HG02763 (cell line): ENCODE measurements at regions not wholly inside any gene's neighbourhood (a gene's known extent, or its start where the extent isn't known, plus 50 kb on each side); places are given as distances from the start of the nearest gene placed in this dataset.
"Not testable (repeated sequence)": the region's sequence is repeated elsewhere in the genome, so short reads cannot be mapped to it uniquely, and the experiment has no call there.

Source experiments
- ATAC-seq: cut with Tn5 transposase; IDR thresholded peaks from one replicate; pipeline ENCODE4 v1.9.1; 2021; ENCODE audit warnings: mild to moderate bottlenecking, moderate library complexity; ENCODE audit not compliant: unreplicated experiment

GRCh38 chr2:64250063-64250462 is 105.8 kb upstream of the PELI1 start:
- ATAC-seq = no peak

- no peak for ATAC-seq
Measured at GRCh38 chr2:64250751-64251423, 106.7 kb upstream of the PELI1 start.

GRCh38 chr2:64251497-64252250 is 107.5 kb upstream of the PELI1 start:
- ATAC-seq = no peak

GRCh38 chr2:64252251-64252978 is 108.2 kb upstream of the PELI1 start:
- not testable (repeated sequence) for ATAC-seq

- not testable (repeated sequence) for ATAC-seq
Measured at GRCh38 chr2:64253421-64253820, 109.2 kb upstream of the PELI1 start.

- no peak for ATAC-seq
Measured at GRCh38 chr2:64258566-64258965, 114.3 kb upstream of the PELI1 start.

GRCh38 chr2:64259312-64259711 is 115.1 kb upstream of the PELI1 start:
- no peak for ATAC-seq

- no peak for ATAC-seq
Measured at GRCh38 chr2:64260093-64260803, 116.0 kb upstream of the PELI1 start.

- ATAC-seq = peak; percentile 94
Measured at GRCh38 chr2:64260817-64261216, 116.6 kb upstream of the PELI1 start.

GRCh38 chr2:64262071-64262470 is 117.9 kb upstream of the PELI1 start:
- no peak for ATAC-seq

- ATAC-seq = no peak
Measured at GRCh38 chr2:64262816-64263215, 118.6 kb upstream of the PELI1 start.

GRCh38 chr2:64263315-64263714 is 119.1 kb upstream of the PELI1 start:
- ATAC-seq = no peak

- ATAC-seq = no peak
Measured at GRCh38 chr2:64267699-64268098, 123.5 kb upstream of the PELI1 start.

- ATAC-seq = no peak
Measured at GRCh38 chr2:64268330-64269048, 124.3 kb upstream of the PELI1 start.

- ATAC-seq = no peak
Measured at GRCh38 chr2:64273524-64274398, 129.5 kb upstream of the PELI1 start.

- ATAC-seq = no peak
Measured at GRCh38 chr2:64274399-64275173, 130.4 kb upstream of the PELI1 start.

- ATAC-seq = no peak
Measured at GRCh38 chr2:64275174-64275466, 130.9 kb upstream of the PELI1 start.

- ATAC-seq = no peak
Measured at GRCh38 chr2:64276417-64277095, 132.3 kb upstream of the PELI1 start.
